GM18861 (cell line): ENCODE measurements at regions not wholly inside any gene's neighbourhood (a gene's known extent, or its start where the extent isn't known, plus 50 kb on each side); places are given as distances from the start of the nearest gene placed in this dataset.

ENCODE experiments used
- ATAC-seq: cut with Tn5 transposase; IDR thresholded peaks from one replicate; pipeline ENCODE4 v1.9.1; 2021; ENCODE audit not compliant: unreplicated experiment

- ATAC-seq, result no peak
Measured at GRCh38 chr18:27838225-27838624, 338.7 kb downstream of the CDH2 start.

- no peak for ATAC-seq
Measured at GRCh38 chr18:27826101-27826500, 350.8 kb downstream of the CDH2 start.

- ATAC-seq, result no peak
Measured at GRCh38 chr18:27825689-27826088, 351.2 kb downstream of the CDH2 start.

GRCh38 chr18:27824841-27825681 lies 351.9 kb downstream of the CDH2 start:
- ATAC-seq, result no peak

- ATAC-seq, result no peak
Measured at GRCh38 chr18:27824275-27824674, 352.7 kb downstream of the CDH2 start.

GRCh38 chr18:27823053-27823452 lies 353.9 kb downstream of the CDH2 start:
- no peak for ATAC-seq

- ATAC-seq, result no peak
Measured at GRCh38 chr18:27808683-27809082, 368.2 kb downstream of the CDH2 start.

- no peak for ATAC-seq
Measured at GRCh38 chr18:27803957-27804356, 373.0 kb downstream of the CDH2 start.

- no peak for ATAC-seq
Measured at GRCh38 chr18:27797484-27797883, 379.4 kb downstream of the CDH2 start.

- ATAC-seq, result no peak
Measured at GRCh38 chr18:27794181-27794926, 382.6 kb downstream of the CDH2 start.

GRCh38 chr18:27793013-27793785 lies 383.7 kb downstream of the CDH2 start:
- ATAC-seq, result no peak

- ATAC-seq, result no peak
Measured at GRCh38 chr18:27789406-27789805, 387.5 kb downstream of the CDH2 start.

GRCh38 chr18:27787547-27787946 lies 389.4 kb downstream of the CDH2 start:
- no peak for ATAC-seq

- no peak for ATAC-seq
Measured at GRCh38 chr18:27785815-27786471, 391.0 kb downstream of the CDH2 start.

GRCh38 chr18:27780061-27780745 lies 396.7 kb downstream of the CDH2 start:
- ATAC-seq, result no peak

- no peak for ATAC-seq
Measured at GRCh38 chr18:27778925-27779324, 398.0 kb downstream of the CDH2 start.

GRCh38 chr18:27778441-27778840 lies 398.5 kb downstream of the CDH2 start:
- no peak for ATAC-seq

GRCh38 chr18:27772081-27772480 lies 404.8 kb downstream of the CDH2 start:
- no peak for ATAC-seq

- no peak for ATAC-seq
Measured at GRCh38 chr18:27771571-27771970, 405.4 kb downstream of the CDH2 start.

GRCh38 chr18:27769152-27769551 lies 407.8 kb downstream of the CDH2 start:
- ATAC-seq, result no peak
